SH-SY5Y (cell line): ENCODE measurements at regions not wholly inside any gene's neighbourhood (a gene's known extent, or its start where the extent isn't known, plus 50 kb on each side); places are given as distances from the start of the nearest gene placed in this dataset.

Source experiments
- GATA2 ChIP-seq: IDR thresholded peaks from 2 replicates; pipeline ENCODE4 v1.6.1; 2011; ENCODE audit warnings: mild to moderate bottlenecking, low read depth, low read length
- GATA3 ChIP-seq: IDR thresholded peaks from 2 replicates; pipeline ENCODE4 v1.6.1; 2011; ENCODE audit warnings: low read depth, mild to moderate bottlenecking, low read length, moderate library complexity

- no peak for TF ChIP-seq GATA3
- no peak for TF ChIP-seq GATA2
Observed at GRCh38 chr14:71618716-71619115, 313.5 kb upstream of the RGS6 start.

GRCh38 chr14:71619472-71619871 lies 312.8 kb upstream of the RGS6 start:
- no peak for TF ChIP-seq GATA3

- TF ChIP-seq GATA3 (no peak), GATA2 (no peak)
Observed at GRCh38 chr14:71620401-71620800, 311.8 kb upstream of the RGS6 start.

GRCh38 chr14:71621276-71621675 lies 311.0 kb upstream of the RGS6 start:
- TF ChIP-seq GATA2 (no peak), GATA3 (no peak)

GRCh38 chr14:71621980-71622605 lies 310.1 kb upstream of the RGS6 start:
- TF ChIP-seq GATA3 (no peak), GATA2 (no peak)

- no peak for TF ChIP-seq GATA2
Observed at GRCh38 chr14:71623939-71624338, 308.3 kb upstream of the RGS6 start.

- TF ChIP-seq GATA3 (no peak), GATA2 (no peak)
Observed at GRCh38 chr14:71625175-71625574, 307.1 kb upstream of the RGS6 start.

- no peak for TF ChIP-seq GATA2
- TF ChIP-seq GATA3 = no peak
Observed at GRCh38 chr14:71625891-71626701, 306.1 kb upstream of the RGS6 start.

- TF ChIP-seq GATA2 (no peak), GATA3 (no peak)
Observed at GRCh38 chr14:71628433-71628832, 303.8 kb upstream of the RGS6 start.

- TF ChIP-seq GATA3 (no peak), GATA2 (no peak)
Observed at GRCh38 chr14:71629250-71629649, 303.0 kb upstream of the RGS6 start.

- TF ChIP-seq GATA2 (peak; percentile 92), GATA3 (peak; percentile 81)
Observed at GRCh38 chr14:71629765-71630492, 302.3 kb upstream of the RGS6 start.

GRCh38 chr14:71632440-71632946 lies 299.7 kb upstream of the RGS6 start:
- no peak for TF ChIP-seq GATA3

- TF ChIP-seq GATA2 = no peak
- TF ChIP-seq GATA3 = no peak
Observed at GRCh38 chr14:71636076-71636475, 296.2 kb upstream of the RGS6 start.

GRCh38 chr14:71636820-71637471 lies 295.3 kb upstream of the RGS6 start:
- TF ChIP-seq GATA2 = no peak
- TF ChIP-seq GATA3 = no peak

- TF ChIP-seq GATA2 (no peak), GATA3 (no peak)
Observed at GRCh38 chr14:71638523-71639196, 293.6 kb upstream of the RGS6 start.
